ENCODE measurements at regions not wholly inside any gene's neighbourhood (a gene's known extent, or its start where the extent isn't known, plus 50 kb on each side); places are given as distances from the start of the nearest gene placed in this dataset.

DNA sequence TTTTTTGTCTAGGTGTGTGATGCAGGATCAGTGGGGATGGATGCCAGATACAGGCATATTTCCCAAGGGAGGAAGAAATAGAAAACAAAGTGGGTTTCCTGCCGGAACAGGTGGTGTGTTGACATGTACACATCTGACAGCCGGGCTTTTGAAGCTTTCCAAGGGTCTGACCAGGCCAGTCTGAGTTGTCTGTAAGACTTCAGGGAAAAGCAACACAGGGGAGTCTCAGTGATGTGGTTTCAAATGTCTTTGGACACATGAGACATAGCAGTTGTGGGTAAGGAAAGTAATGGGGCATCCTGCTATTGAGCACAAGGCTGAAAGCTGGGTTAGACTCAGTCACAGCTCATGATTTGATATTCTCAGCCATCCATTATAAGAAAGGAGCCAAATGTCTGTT, 274.9 kb downstream of the PIK3R1 start:
- Histone ChIP-seq H4K20me1 (ENCODE audit: insufficient read depth, low read length) (no peaks in the 10 kb centered on the region), H3K36me3 (ENCODE audit: insufficient read depth, low read length) (no peaks in the 10 kb centered on the region), H3K4me2 (ENCODE audit: low read length) (no peak overlapping the region), H3F3A (ENCODE audit: insufficient read depth, low read length) (no peaks in the 10 kb centered on the region), H3K27me3 (ENCODE audit: insufficient read depth, low read length) (no peaks in the 10 kb centered on the region), H2AFZ (ENCODE audit: low read length) (no peak overlapping the region), H3K9me3 (ENCODE audit: low read length) (no peaks in the 10 kb centered on the region), H3K4me1 (ENCODE audit: insufficient read depth, low read length, severe bottlenecking) (no peaks in the 10 kb centered on the region), H3K4me3 (ENCODE audit: low read depth, low read length, poor library complexity, severe bottlenecking) (no peak overlapping the region), H3K9ac (ENCODE audit: low read length) (no peak overlapping the region), H3K79me2 (ENCODE audit: insufficient read depth, low read length) (no peaks in the 10 kb centered on the region), H3K9me2 (ENCODE audit: low read depth, low read length) (no peaks in the 10 kb centered on the region), H3K27ac (ENCODE audit: low read depth, low read length, poor library complexity, severe bottlenecking) (no peak overlapping the region)
- TF ChIP-seq, protein P1, sequence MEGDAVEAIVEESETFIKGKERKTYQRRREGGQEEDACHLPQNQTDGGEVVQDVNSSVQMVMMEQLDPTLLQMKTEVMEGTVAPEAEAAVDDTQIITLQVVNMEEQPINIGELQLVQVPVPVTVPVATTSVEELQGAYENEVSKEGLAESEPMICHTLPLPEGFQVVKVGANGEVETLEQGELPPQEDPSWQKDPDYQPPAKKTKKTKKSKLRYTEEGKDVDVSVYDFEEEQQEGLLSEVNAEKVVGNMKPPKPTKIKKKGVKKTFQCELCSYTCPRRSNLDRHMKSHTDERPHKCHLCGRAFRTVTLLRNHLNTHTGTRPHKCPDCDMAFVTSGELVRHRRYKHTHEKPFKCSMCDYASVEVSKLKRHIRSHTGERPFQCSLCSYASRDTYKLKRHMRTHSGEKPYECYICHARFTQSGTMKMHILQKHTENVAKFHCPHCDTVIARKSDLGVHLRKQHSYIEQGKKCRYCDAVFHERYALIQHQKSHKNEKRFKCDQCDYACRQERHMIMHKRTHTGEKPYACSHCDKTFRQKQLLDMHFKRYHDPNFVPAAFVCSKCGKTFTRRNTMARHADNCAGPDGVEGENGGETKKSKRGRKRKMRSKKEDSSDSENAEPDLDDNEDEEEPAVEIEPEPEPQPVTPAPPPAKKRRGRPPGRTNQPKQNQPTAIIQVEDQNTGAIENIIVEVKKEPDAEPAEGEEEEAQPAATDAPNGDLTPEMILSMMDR (IDR thresholded peaks at IDR 0.05; ENCODE audit: low read length): no peak
- TF ChIP-seq EZH2 (IDR thresholded peaks at IDR 0.05; ENCODE audit: borderline replicate concordance, low read length): no peak

DNA sequence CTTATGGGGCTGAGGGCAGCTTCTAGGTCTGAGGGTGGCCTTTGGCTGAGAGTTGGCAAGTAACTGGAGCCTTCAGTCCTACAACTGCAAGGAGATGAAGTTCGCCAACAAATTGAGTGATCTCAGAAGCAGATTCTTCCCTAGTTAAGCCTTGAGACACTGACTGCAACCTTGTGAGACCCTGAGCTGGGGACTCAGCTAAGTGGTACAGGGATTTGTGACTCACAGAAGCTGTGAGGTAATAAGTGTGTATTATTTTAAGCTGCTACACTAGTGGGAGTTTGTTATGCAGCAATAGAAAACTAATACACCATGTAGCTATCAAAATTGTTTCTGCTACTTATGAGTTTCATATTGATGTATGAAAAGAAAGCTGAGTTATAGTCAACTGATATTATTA, 279.2 kb downstream of the PIK3R1 start:
- Histone ChIP-seq H3F3A (ENCODE audit: insufficient read depth, low read length) (no peaks in the 10 kb centered on the region), H3K79me2 (ENCODE audit: insufficient read depth, low read length) (no peaks in the 10 kb centered on the region), H3K9me2 (ENCODE audit: low read depth, low read length) (no peaks in the 10 kb centered on the region), H3K27ac (ENCODE audit: low read depth, low read length, poor library complexity, severe bottlenecking) (no peak overlapping the region), H3K4me1 (ENCODE audit: insufficient read depth, low read length, severe bottlenecking) (no peaks in the 10 kb centered on the region), H3K36me3 (ENCODE audit: insufficient read depth, low read length) (no peaks in the 10 kb centered on the region), H2AFZ (ENCODE audit: low read length) (no peak overlapping the region), H3K4me2 (ENCODE audit: low read length) (no peak overlapping the region), H3K27me3 (ENCODE audit: insufficient read depth, low read length) (no peaks in the 10 kb centered on the region), H3K4me3 (ENCODE audit: low read depth, low read length, poor library complexity, severe bottlenecking) (no peak overlapping the region), H3K9ac (ENCODE audit: low read length) (no peak overlapping the region), H3K9me3 (ENCODE audit: low read length) (no peaks in the 10 kb centered on the region), H4K20me1 (ENCODE audit: insufficient read depth, low read length) (no peaks in the 10 kb centered on the region)
- TF ChIP-seq, protein P1 (IDR thresholded peaks at IDR 0.05; ENCODE audit: low read length): no peak
- TF ChIP-seq EZH2 (IDR thresholded peaks at IDR 0.05; ENCODE audit: borderline replicate concordance, low read length): no peak

DNA sequence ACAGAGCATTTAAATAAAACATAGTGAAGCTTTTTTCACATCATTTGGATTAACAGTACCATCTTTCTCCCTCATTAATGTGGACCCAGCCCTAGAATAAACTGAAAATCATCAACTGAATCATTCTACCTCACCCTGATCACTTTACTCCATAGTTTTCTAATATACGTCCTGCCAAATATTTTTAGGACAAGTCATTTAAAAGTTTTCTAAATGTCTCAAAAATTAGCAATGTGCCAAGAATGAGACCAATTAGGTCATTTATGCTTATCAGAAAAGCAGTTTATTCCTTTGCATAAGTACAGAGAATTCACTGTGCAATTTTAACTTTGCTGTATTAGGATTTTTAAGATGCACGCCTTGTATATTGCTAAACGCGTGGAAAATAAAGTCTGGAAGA, 284.4 kb downstream of the PIK3R1 start:
- no peaks in the 10 kb centered on the region for H4K20me1 ChIP-seq (ENCODE audit: insufficient read depth, low read length)
- H3F3A ChIP-seq (ENCODE audit: insufficient read depth, low read length): no peaks in the 10 kb centered on the region
- no peak overlapping the region for H2AFZ ChIP-seq (ENCODE audit: low read length)
- H3K4me1 ChIP-seq (ENCODE audit: insufficient read depth, low read length, severe bottlenecking): no peaks in the 10 kb centered on the region
- no peaks in the 10 kb centered on the region; the same call in 1 of the 2 replicates for H3K9me2 ChIP-seq (ENCODE audit: low read depth, low read length)
- H3K79me2 ChIP-seq (ENCODE audit: insufficient read depth, low read length): no peaks in the 10 kb centered on the region
- H3K27ac ChIP-seq (ENCODE audit: low read depth, low read length, poor library complexity, severe bottlenecking): no peak overlapping the region
- H3K9me3 ChIP-seq (ENCODE audit: low read length): no peaks in the 10 kb centered on the region
- no peak overlapping the region for H3K4me3 ChIP-seq (ENCODE audit: low read depth, low read length, poor library complexity, severe bottlenecking)
- no peaks in the 10 kb centered on the region for H3K27me3 ChIP-seq (ENCODE audit: insufficient read depth, low read length)
- no peak overlapping the region for H3K9ac ChIP-seq (ENCODE audit: low read length)
- no peaks in the 10 kb centered on the region for H3K36me3 ChIP-seq (ENCODE audit: insufficient read depth, low read length)
- TF ChIP-seq, protein P1 (IDR thresholded peaks at IDR 0.05; ENCODE audit: low read length): no peak
- TF ChIP-seq EZH2 (IDR thresholded peaks at IDR 0.05; ENCODE audit: borderline replicate concordance, low read length): no peak
- no peak overlapping the region for H3K4me2 ChIP-seq (ENCODE audit: low read length)
